Ishikawa (cell line): ENCODE measurements at regions not wholly inside any gene's neighbourhood (a gene's known extent, or its start where the extent isn't known, plus 50 kb on each side); places are given as distances from the start of the nearest gene placed in this dataset.

Experiments used
- CEBPB ChIP-seq: IDR thresholded peaks from 2 replicates; pipeline ENCODE4 v1.6.1; 2012
- CREB1 ChIP-seq: IDR thresholded peaks from 2 replicates; pipeline ENCODE4 v1.6.1; 2012; ENCODE audit warnings: low read depth
- EGR1 ChIP-seq: IDR thresholded peaks from 2 replicates; pipeline ENCODE4 v1.6.1; 2012
- EP300 ChIP-seq: IDR thresholded peaks from 2 replicates; pipeline ENCODE4 v1.6.1; 2012; ENCODE audit warnings: borderline replicate concordance
- FOXM1 ChIP-seq: IDR thresholded peaks from 2 replicates; pipeline ENCODE4 v1.6.1; 2012; ENCODE audit warnings: low read depth, borderline replicate concordance
- NFIC ChIP-seq: IDR thresholded peaks from 2 replicates; pipeline ENCODE4 v1.6.1; 2012
- RAD21 ChIP-seq: IDR thresholded peaks from 2 replicates; pipeline ENCODE4 v1.6.1; 2012; ENCODE audit warnings: low read depth
- TAF1 ChIP-seq: IDR thresholded peaks from 2 replicates; pipeline ENCODE4 v1.6.1; 2012; ENCODE audit warnings: low read depth, mild to moderate bottlenecking
- TCF12 ChIP-seq: IDR thresholded peaks from 2 replicates; pipeline ENCODE4 v1.6.1; 2012; ENCODE audit warnings: low read depth
- TEAD4 ChIP-seq: IDR thresholded peaks from 2 replicates; pipeline ENCODE4 v1.6.1; 2012
- USF1 ChIP-seq: IDR thresholded peaks from 2 replicates; pipeline ENCODE4 v1.6.1; 2012
- YY1 ChIP-seq: IDR thresholded peaks from 2 replicates; pipeline ENCODE4 v1.6.1; 2012; ENCODE audit warnings: low read depth
- ZBTB7A ChIP-seq: IDR thresholded peaks from 2 replicates; pipeline ENCODE4 v1.6.1; 2012; ENCODE audit warnings: low read depth
- TF ChIP-seq, protein P1 (sequence below): IDR thresholded peaks from 2 replicates; pipeline ENCODE4 v1.6.1; 2012; ENCODE audit warnings: low read depth, mild to moderate bottlenecking
- TF ChIP-seq, protein P2 (sequence below): IDR thresholded peaks from 2 replicates; pipeline ENCODE4 v1.6.1; 2012

DNA sequence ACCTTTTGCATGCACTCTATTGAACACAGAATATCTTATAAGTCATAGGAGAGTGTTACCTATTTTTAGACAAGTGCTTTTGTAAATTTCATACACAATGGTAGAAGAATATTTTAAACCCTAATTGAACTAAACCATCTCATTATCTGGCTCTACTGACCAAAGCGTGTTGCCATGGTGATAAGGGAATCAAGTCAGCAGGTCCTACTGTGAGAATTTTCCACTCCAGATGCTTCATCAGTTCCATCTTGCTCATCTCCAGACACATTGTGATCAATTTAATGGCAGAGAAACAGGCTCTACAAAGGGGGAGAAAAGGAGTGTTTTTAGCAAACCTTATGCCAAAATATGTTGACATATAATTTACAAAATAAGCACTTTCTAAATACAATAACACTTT, 621.9 kb upstream of the GHITM start:
- TF ChIP-seq EP300 (no peak), NFIC (no peak), TCF12 (no peak), ZBTB7A (no peak), CREB1 (no peak), FOXM1 (no peak), YY1 (no peak), RAD21 (no peak), TAF1 (no peak), EGR1 (no peak), CEBPB (no peak), USF1 (no peak), TEAD4 (no peak)
- TF ChIP-seq, protein P1, sequence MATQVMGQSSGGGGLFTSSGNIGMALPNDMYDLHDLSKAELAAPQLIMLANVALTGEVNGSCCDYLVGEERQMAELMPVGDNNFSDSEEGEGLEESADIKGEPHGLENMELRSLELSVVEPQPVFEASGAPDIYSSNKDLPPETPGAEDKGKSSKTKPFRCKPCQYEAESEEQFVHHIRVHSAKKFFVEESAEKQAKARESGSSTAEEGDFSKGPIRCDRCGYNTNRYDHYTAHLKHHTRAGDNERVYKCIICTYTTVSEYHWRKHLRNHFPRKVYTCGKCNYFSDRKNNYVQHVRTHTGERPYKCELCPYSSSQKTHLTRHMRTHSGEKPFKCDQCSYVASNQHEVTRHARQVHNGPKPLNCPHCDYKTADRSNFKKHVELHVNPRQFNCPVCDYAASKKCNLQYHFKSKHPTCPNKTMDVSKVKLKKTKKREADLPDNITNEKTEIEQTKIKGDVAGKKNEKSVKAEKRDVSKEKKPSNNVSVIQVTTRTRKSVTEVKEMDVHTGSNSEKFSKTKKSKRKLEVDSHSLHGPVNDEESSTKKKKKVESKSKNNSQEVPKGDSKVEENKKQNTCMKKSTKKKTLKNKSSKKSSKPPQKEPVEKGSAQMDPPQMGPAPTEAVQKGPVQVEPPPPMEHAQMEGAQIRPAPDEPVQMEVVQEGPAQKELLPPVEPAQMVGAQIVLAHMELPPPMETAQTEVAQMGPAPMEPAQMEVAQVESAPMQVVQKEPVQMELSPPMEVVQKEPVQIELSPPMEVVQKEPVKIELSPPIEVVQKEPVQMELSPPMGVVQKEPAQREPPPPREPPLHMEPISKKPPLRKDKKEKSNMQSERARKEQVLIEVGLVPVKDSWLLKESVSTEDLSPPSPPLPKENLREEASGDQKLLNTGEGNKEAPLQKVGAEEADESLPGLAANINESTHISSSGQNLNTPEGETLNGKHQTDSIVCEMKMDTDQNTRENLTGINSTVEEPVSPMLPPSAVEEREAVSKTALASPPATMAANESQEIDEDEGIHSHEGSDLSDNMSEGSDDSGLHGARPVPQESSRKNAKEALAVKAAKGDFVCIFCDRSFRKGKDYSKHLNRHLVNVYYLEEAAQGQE, result no peak
- TF ChIP-seq, protein P2, sequence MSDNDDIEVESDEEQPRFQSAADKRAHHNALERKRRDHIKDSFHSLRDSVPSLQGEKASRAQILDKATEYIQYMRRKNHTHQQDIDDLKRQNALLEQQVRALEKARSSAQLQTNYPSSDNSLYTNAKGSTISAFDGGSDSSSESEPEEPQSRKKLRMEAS, result no peak

GRCh38 chr10:83518779-83519178, 620.5 kb upstream of the GHITM start:
- TF ChIP-seq YY1 (no peak), NFIC (no peak), FOXM1 (no peak), RAD21 (no peak), EP300 (no peak)
- TF ChIP-seq, protein P1, result no peak

DNA sequence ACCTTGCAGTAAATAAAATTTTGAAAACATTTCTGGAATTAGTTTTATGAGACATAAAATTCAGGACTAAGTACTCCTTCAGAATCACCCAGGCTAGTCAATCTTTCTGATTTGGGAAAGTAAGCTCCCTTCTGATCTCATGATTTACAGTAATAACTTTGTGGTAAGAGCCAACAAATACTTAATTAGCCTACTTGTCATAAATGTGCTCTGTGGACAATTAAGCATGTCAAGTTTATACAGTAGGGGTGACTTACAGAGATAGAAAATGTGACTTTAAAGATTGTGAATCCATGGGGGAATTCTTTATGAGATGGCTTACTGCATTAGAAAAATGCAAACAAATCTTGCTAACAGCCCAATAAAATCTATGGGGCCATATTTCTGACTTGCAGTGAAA, 616.9 kb upstream of the GHITM start:
- TF ChIP-seq EGR1, result no peak
- TF ChIP-seq CREB1, result no peak
- TF ChIP-seq ZBTB7A, result no peak
- TF ChIP-seq TEAD4, result no peak
- TF ChIP-seq RAD21, result no peak
- TF ChIP-seq, protein P2, result no peak

GRCh38 chr10:83522881-83523386, 616.4 kb upstream of the GHITM start:
- TF ChIP-seq CREB1, result no peak
- TF ChIP-seq RAD21, result no peak
- TF ChIP-seq EGR1, result no peak
- TF ChIP-seq NFIC, result no peak
- no peak for TF ChIP-seq TAF1

DNA sequence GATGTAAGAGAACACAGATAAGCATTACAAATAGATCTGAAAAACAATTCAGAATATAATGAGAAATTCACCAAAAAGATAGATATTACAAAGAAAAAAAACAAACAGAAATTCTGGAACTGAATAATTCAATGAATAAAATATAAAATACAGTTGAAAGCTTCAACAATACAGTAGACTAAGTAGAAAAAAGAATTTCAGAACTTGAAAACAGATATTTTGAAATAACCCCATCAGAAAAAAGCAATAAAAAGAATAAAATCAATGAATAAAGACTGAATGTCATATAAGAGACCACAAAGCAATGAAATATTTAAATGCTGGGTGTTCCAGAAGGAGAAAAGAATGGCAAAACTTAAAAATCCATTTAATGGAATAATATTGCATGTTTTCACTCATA, 611.4 kb upstream of the GHITM start:
- TF ChIP-seq CREB1, result no peak
- no peak for TF ChIP-seq EGR1
- TF ChIP-seq YY1, result no peak
- no peak for TF ChIP-seq TEAD4
- TF ChIP-seq, protein P2, result no peak
- no peak for TF ChIP-seq TCF12
- TF ChIP-seq ZBTB7A, result no peak
- TF ChIP-seq NFIC, result no peak
- no peak for TF ChIP-seq USF1
- TF ChIP-seq FOXM1, result no peak
- TF ChIP-seq RAD21, result no peak
- no peak for TF ChIP-seq CEBPB

DNA sequence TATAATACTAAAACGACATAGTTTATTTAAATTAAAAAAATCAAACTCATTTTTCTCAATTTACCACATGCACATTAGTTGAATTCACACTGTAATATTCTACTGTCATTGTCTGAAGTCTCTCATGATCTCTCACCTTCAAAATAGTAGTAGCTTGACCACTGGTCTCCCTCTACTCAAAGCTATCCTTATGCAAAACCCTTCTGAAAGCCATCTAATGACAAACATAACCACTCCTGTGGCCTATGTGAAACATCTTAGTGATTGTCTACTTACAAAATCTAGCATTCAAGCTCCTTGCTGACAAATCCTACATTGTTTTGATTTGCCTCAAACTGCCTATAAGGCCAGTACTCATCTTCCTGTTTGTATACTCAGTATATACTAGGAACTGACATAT, 606.0 kb upstream of the GHITM start:
- no peak for TF ChIP-seq EP300
- no peak for TF ChIP-seq YY1
- TF ChIP-seq, protein P2, result no peak
- no peak for TF ChIP-seq FOXM1
- TF ChIP-seq TCF12, result no peak
- TF ChIP-seq TEAD4, result no peak
- no peak for TF ChIP-seq ZBTB7A
- TF ChIP-seq TAF1, result no peak
- TF ChIP-seq, protein P1, result no peak
- no peak for TF ChIP-seq RAD21
- TF ChIP-seq USF1, result no peak
- no peak for TF ChIP-seq CREB1
- TF ChIP-seq CEBPB, result no peak
- no peak for TF ChIP-seq NFIC
- TF ChIP-seq EGR1, result no peak
